ENCODE measurements at regions not wholly inside any gene's neighbourhood (a gene's known extent, or its start where the extent isn't known, plus 50 kb on each side); places are given as distances from the start of the nearest gene placed in this dataset.

DNA sequence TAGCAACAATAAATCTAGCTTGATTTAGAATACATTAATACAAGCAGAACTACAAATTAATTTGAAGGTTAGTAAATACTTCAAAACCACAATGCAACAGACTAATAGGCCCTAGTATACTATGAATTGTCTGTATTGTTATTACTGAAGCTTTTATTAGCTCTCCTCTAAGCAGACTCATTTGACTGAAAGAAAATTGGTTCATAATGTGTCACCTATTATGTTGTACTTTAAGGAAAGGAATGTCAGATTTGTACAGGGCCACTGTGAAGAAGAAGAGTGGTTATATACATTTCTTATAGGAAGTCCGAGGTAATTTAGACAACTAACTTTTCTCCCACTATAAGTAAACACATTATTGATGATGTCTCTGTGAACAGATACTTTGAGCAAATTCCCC is 954.5 kb downstream of the ZPLD1 start:
- no peak overlapping the region for H4K5ac ChIP-seq (ENCODE audit: insufficient read length, low read depth, low read length)
- no peak overlapping the region for H2BK120ac ChIP-seq (replicated peaks; ENCODE audit: low read depth, low read length)
- no peak overlapping the region for H3K14ac ChIP-seq (ENCODE audit: insufficient read length)
- DNase-seq (ENCODE audit: low read depth in 1 of 2, low spot score in 2 of 2) (no peak), FAIRE-seq (no peak)
- no peaks in the 10 kb centered on the region for H3K23me2 ChIP-seq (ENCODE audit: low read depth, low read length)
- H3K56ac ChIP-seq (replicated peaks; ENCODE audit: insufficient read length, low read depth, low read length) = no peak overlapping the region
- no peak overlapping the region for H4K91ac ChIP-seq (replicated peaks; ENCODE audit: insufficient read length, low read length)
- no peaks in the 10 kb centered on the region for H3K79me2 ChIP-seq (ENCODE audit: control insufficient read depth in 1 of 2, insufficient read depth in 2 of 2, low read length in 2 of 2)
- H3K9ac ChIP-seq (replicated peaks in 1 of 4; ENCODE audit: extremely low read depth in 1 of 4, low read depth in 3 of 4, low read length in 3 of 4) = no peak overlapping the region
- no peak overlapping the region for H3K18ac ChIP-seq (ENCODE audit: extremely low read depth, low read length)
- no peak overlapping the region for H3K4me3 ChIP-seq (ENCODE audit: extremely low read depth in 1 of 4, insufficient read depth in 2 of 4, low read depth in 3 of 4, low read length in 4 of 4)
- H3K4me1 ChIP-seq (replicated peaks in 1 of 4; ENCODE audit: control insufficient read depth in 3 of 4, insufficient read depth in 4 of 4, low read length in 3 of 4) = no peaks in the 10 kb centered on the region
- POLR2A ChIA-PET (ENCODE audit: partially characterized antibody) = no interaction called here
- H3K9me3 ChIP-seq (ENCODE audit: insufficient read depth in 2 of 2, low read depth in 1 of 2, low read length in 1 of 2) = no peaks in the 10 kb centered on the region
- no peak overlapping the region for H2AK5ac ChIP-seq (ENCODE audit: low read depth, low read length)
- H3K4ac ChIP-seq (replicated peaks; ENCODE audit: insufficient read length, low read depth, low read length) = no peak overlapping the region
- 93% methylated on average over 1 of the region's 1 CpG; no CpG with 5 or more reads in 1 of the 2 experiments for WGBS, 2 experiments (ENCODE audit: extremely low coverage in 1 of 2, insufficient coverage in 1 of 2, insufficient read length in 1 of 2, insufficient replicate concordance in 2 of 2, low coverage in 1 of 2, low lambda C conversion rate in 2 of 2, missing lambda C conversion rate in 1 of 2)
- no peak overlapping the region for H3K4me2 ChIP-seq (ENCODE audit: insufficient read depth in 1 of 2, low read depth in 2 of 2, low read length in 2 of 2)
- no peak overlapping the region for H3K27ac ChIP-seq (ENCODE audit: low read depth, low read length)
- H2BK12ac ChIP-seq (ENCODE audit: low read depth, low read length) = no peak overlapping the region
- no peak overlapping the region for H2BK5ac ChIP-seq (ENCODE audit: low read depth, low read length)
- H2AFZ ChIP-seq (ENCODE audit: low read length) = no peak overlapping the region
- H3K36me3 ChIP-seq (ENCODE audit: control insufficient read depth in 2 of 4, insufficient read depth in 4 of 4, low read length in 3 of 4) = no peaks in the 10 kb centered on the region
- no peak overlapping the region for H3K23ac ChIP-seq (ENCODE audit: insufficient read length)
- no peaks in the 10 kb centered on the region for H3K79me1 ChIP-seq (ENCODE audit: low read depth, low read length)
- no peak overlapping the region for H2BK15ac ChIP-seq (ENCODE audit: low read length)
- no peaks in the 10 kb centered on the region for H3K27me3 ChIP-seq (replicated peaks in 1 of 4; ENCODE audit: control insufficient read depth in 3 of 4, extremely low read depth in 1 of 4, insufficient read depth in 3 of 4, low read length in 3 of 4)
- H2BK20ac ChIP-seq (ENCODE audit: low read length) = no peak overlapping the region
- no peaks in the 10 kb centered on the region for H4K20me1 ChIP-seq (replicated peaks in 1 of 2; ENCODE audit: control insufficient read depth in 1 of 2, insufficient read depth in 2 of 2, low read length in 2 of 2)
- H4K8ac ChIP-seq (ENCODE audit: extremely low read depth, insufficient read depth, low read length) = no peak overlapping the region
- CTCF ChIA-PET (ENCODE audit: partially characterized antibody) = no interaction called here
- TF ChIP-seq RBBP5 (IDR thresholded peaks at IDR 0.05; ENCODE audit: borderline replicate concordance, low read depth, low read length) = no peak
- no peak for TF ChIP-seq ATF2 (IDR thresholded peaks at IDR 0.05; ENCODE audit: low read length)
- TF ChIP-seq CHD2 (IDR thresholded peaks at IDR 0.05; ENCODE audit: low read length) = no peak
- TF ChIP-seq TCF12 (IDR thresholded peaks at IDR 0.05; ENCODE audit: low read depth, low read length) = no peak
- no peak for TF ChIP-seq TAF1 (IDR thresholded peaks at IDR 0.05; ENCODE audit: low read depth, low read length)
- TF ChIP-seq CTBP2 (IDR thresholded peaks at IDR 0.05; ENCODE audit: borderline replicate concordance, insufficient read depth, insufficient read length, low read length) = no peak
- TF ChIP-seq PHF8 (conservative IDR thresholded peaks at IDR 0.05; ENCODE audit: low read depth, low read length) = no peak
- no peak for TF ChIP-seq SIX5 (IDR thresholded peaks at IDR 0.05; ENCODE audit: low read depth, low read length)
- TF ChIP-seq BRCA1 (IDR thresholded peaks at IDR 0.05; ENCODE audit: low read depth, low read length) = no peak
